ENCODE measurements at regions not wholly inside any gene's neighbourhood (a gene's known extent, or its start where the extent isn't known, plus 50 kb on each side); places are given as distances from the start of the nearest gene placed in this dataset.

DNA sequence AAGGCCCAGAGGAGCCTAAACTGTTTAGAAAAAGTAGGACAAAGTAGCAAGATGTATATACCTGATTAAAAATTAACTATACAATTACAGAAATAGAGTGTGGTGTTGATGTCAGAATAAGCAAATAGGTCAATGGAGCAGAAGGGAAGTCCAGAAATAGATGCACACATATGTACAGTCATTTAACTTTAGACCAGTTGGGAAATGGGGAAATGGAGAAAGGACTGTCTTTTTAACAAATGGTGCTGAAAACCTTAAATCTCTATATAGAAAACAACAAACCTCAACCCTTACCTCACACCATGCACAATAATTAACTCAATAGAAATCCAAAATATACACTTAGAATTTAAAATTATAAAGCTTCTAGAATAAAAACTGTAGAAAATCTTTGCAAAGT, 72.2 kb downstream of the CH25H start:
- Histone ChIP-seq H3K9me3 (replicated peaks; ENCODE audit: control insufficient read depth, insufficient read depth, low read length) (no peaks in the 10 kb centered on the region), H3K9me1 (replicated peaks; ENCODE audit: control insufficient read depth, extremely low read depth, insufficient read depth, low read length) (no peaks in the 10 kb centered on the region), H3K9ac (replicated peaks; ENCODE audit: extremely low read depth, insufficient read depth, low read length) (no peak overlapping the region), H3K4me1 (ENCODE audit: control insufficient read depth, extremely low read depth, insufficient read depth, low read length) (no peaks in the 10 kb centered on the region), H3K27ac (ENCODE audit: insufficient read depth, low read depth, low read length) (no peak overlapping the region), H3K4me2 (ENCODE audit: insufficient read depth, low read length) (no peak overlapping the region), H3K79me2 (ENCODE audit: control insufficient read depth, insufficient read depth, low read length) (no peaks in the 10 kb centered on the region), H4K20me1 (replicated peaks; ENCODE audit: control insufficient read depth, extremely low read depth, insufficient read depth, low read length) (no peaks in the 10 kb centered on the region), H3K4me3 (replicated peaks in 1 of 3; ENCODE audit: insufficient read depth in 1 of 3, low read depth in 1 of 3, low read length in 3 of 3) (no peak overlapping the region), H3K36me3 (ENCODE audit: control insufficient read depth in 2 of 2, extremely low read depth in 1 of 2, insufficient read depth in 2 of 2, low read length in 2 of 2) (no peaks in the 10 kb centered on the region), H3K27me3 (ENCODE audit: control insufficient read depth in 2 of 2, insufficient read depth in 2 of 2, low read length in 2 of 2) (no peaks in the 10 kb centered on the region), H2AFZ (ENCODE audit: low read depth, low read length) (no peak overlapping the region)
- FAIRE-seq (no peak), DNase-seq (ENCODE audit: low read depth, low spot score) (no peak)
- TF ChIP-seq CTCF (IDR thresholded peaks at IDR 0.05; ENCODE audit: extremely low read depth in 1 of 2, insufficient read depth in 1 of 2, low read depth in 1 of 2, low read length in 2 of 2): no peak
- TF ChIP-seq EZH2 (IDR thresholded peaks at IDR 0.05; ENCODE audit: borderline replicate concordance, low read depth, low read length, severe bottlenecking): no peak
- no peak for TF ChIP-seq GATA2 (IDR thresholded peaks at IDR 0.05; ENCODE audit: insufficient read depth, insufficient read length, low read depth, low read length)
- TF ChIP-seq, protein P1, sequence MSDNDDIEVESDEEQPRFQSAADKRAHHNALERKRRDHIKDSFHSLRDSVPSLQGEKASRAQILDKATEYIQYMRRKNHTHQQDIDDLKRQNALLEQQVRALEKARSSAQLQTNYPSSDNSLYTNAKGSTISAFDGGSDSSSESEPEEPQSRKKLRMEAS (IDR thresholded peaks at IDR 0.05; ENCODE audit: insufficient read depth, insufficient read length): no peak
- no peak for TF ChIP-seq POLR2AphosphoS5 (IDR thresholded peaks at IDR 0.05; ENCODE audit: insufficient read depth, low read depth, low read length)
- no peak for TF ChIP-seq POLR2A (IDR thresholded peaks at IDR 0.05; ENCODE audit: low read depth, low read length)
- TF ChIP-seq JUN (IDR thresholded peaks at IDR 0.05; ENCODE audit: borderline replicate concordance, insufficient read depth, insufficient read length, low read depth): no peak
- no peak for TF ChIP-seq MYC (IDR thresholded peaks at IDR 0.05; ENCODE audit: low read depth, low read length)
- no peak for TF ChIP-seq FOS (IDR thresholded peaks at IDR 0.05; ENCODE audit: borderline replicate concordance, insufficient read depth, low read length)
- intact Hi-C loops (cut with micrococcal nuclease) (no loop called here), dilution Hi-C loops (cut with MboI; ENCODE audit: extremely low pct_ligation_motif_present, low sequenced_read_pairs) (no loop called here)
- POLR2A ChIA-PET: no interaction called here
- no TSS peak for BruUV-seq (replicated peaks)
- CTCF ChIA-PET: interaction anchor here (1.1 to 2.1 kb wide), 3 partner anchors 10 to 64 kb away, joined by 3 to 8 read pairs (median 3); no protein-coding TSS in a partner anchor
